ENCODE measurements at regions not wholly inside any gene's neighbourhood (a gene's known extent, or its start where the extent isn't known, plus 50 kb on each side); places are given as distances from the start of the nearest gene placed in this dataset.
"Not testable (repeated sequence)": the region's sequence is repeated elsewhere in the genome, so short reads cannot be mapped to it uniquely, and the experiment has no call there.

DNA sequence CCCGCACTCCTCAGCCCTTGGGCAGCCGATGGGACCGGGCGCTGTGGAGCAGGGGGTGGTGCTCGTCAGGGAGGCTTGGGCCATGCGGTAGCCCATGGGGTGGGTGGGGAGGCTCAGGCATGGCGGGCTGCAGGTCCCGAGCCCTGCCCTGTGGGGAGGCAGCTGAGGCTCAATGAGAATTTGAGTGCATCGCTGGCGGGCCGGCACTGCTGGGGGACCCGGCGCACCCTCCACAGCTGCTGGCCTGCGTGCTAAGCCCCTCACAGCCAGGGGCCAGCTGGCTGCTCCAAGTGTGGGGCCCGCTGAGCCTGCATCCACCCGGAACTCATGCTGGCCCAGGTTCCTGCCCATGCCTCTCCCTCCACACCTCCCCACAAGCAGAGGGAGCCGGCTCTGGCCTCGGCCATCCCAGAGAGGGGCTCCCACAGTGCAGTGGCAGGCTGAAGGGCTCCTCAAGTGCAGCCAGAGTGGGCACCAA, 543.5 kb upstream of the FAM98A start:
- FAIRE-seq; DNase-seq; H3K27ac ChIP-seq (ENCODE audit: low read depth in 1 of 3, low read length in 2 of 3); H3K4me1 ChIP-seq (ENCODE audit: control insufficient read depth in 3 of 3, insufficient read depth in 2 of 3, low read depth in 1 of 3, low read length in 2 of 3); H3K4me3 ChIP-seq (ENCODE audit: low read depth in 1 of 3, low read length in 3 of 3); H3K27me3 ChIP-seq (ENCODE audit: control insufficient read depth in 3 of 3, insufficient read depth in 3 of 3, low read length in 3 of 3); H3K36me3 ChIP-seq (ENCODE audit: control insufficient read depth in 3 of 3, insufficient read depth in 2 of 3, low read depth in 1 of 3, low read length in 3 of 3): not testable (repeated sequence)
- H3K9me3 ChIP-seq (ENCODE audit: control insufficient read depth in 2 of 2, insufficient read depth in 1 of 2, low read depth in 1 of 2, low read length in 1 of 2), result peaks cover 0 to 21% of the 10 kb centered on the region in 2 donors
- 92 to 94% (median 94%) methylated on average over 18 of the region's 18 CpGs for WGBS, 3 donors

DNA sequence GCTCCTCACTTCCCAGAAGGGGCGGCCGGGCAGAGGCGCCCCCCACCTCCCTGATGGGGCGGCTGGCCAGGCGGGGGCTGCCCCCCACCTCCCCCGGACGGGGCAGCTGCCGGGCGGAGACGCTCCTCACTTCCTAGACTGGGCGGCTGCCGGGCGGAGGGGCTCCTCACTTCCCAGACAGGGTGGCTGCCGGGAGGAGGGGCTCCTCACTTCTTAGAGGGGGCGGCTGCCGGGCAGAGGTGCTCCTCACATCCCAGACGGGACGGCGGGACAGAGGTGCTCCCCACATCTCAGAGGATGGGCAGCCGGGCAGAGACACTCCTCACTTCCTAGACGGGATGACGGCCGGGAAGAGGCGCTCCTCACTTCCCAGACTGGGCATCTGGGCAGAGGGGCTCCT, 534.0 kb upstream of the FAM98A start:
- H3K36me3 ChIP-seq (ENCODE audit: control insufficient read depth in 3 of 3, insufficient read depth in 2 of 3, low read depth in 1 of 3, low read length in 3 of 3); H3K27ac ChIP-seq (ENCODE audit: low read depth in 1 of 3, low read length in 2 of 3); H3K27me3 ChIP-seq (ENCODE audit: control insufficient read depth in 3 of 3, insufficient read depth in 3 of 3, low read length in 3 of 3); H3K4me1 ChIP-seq (ENCODE audit: control insufficient read depth in 3 of 3, insufficient read depth in 2 of 3, low read depth in 1 of 3, low read length in 2 of 3); H3K4me3 ChIP-seq (ENCODE audit: low read depth in 1 of 3, low read length in 3 of 3); DNase-seq; FAIRE-seq: not testable (repeated sequence)
- WGBS, 3 donors, result 95 to 97% (median 95%) methylated on average over 15 to 24 of the region's 24 CpGs
- H3K9me3 ChIP-seq (ENCODE audit: control insufficient read depth in 2 of 2, insufficient read depth in 1 of 2, low read depth in 1 of 2, low read length in 1 of 2), result peaks cover 0 to 12% of the 10 kb centered on the region in 2 donors

DNA sequence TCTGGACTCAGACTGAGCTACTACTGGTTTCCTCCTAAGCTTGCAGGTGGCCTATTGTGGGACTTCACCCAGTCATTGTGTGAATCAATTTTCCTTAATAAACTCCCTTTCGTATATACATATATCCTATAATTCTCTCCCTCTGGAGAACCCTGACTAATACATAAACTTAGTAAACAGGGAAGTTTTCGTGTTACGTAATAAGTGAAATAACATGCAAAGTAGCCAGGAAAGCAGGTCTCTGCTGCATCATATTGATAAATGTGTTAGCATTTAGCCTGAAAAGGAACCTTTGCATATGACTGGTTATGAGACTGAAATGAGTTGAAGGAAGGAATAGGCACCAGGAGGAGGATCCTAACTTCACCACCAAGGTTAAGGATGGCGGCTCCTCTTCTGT, 527.2 kb upstream of the FAM98A start:
- Histone ChIP-seq H3K4me3 (ENCODE audit: low read depth in 1 of 3, low read length in 3 of 3) (no peak overlapping the region), H3K36me3 (ENCODE audit: control insufficient read depth in 3 of 3, insufficient read depth in 2 of 3, low read depth in 1 of 3, low read length in 3 of 3) (no peaks in the 10 kb centered on the region), H3K4me1 (ENCODE audit: control insufficient read depth in 3 of 3, insufficient read depth in 2 of 3, low read depth in 1 of 3, low read length in 2 of 3) (peaks cover 0 to 21% (median 0%) of the 10 kb centered on the region in 3 donors), H3K27ac (ENCODE audit: low read depth in 1 of 3, low read length in 2 of 3) (no peak overlapping the region), H3K27me3 (ENCODE audit: control insufficient read depth in 3 of 3, insufficient read depth in 3 of 3, low read length in 3 of 3) (no peaks in the 10 kb centered on the region), H3K9me3 (ENCODE audit: control insufficient read depth in 2 of 2, insufficient read depth in 1 of 2, low read depth in 1 of 2, low read length in 1 of 2) (peaks cover 0 to 4% of the 10 kb centered on the region in 2 donors)
- DNase-seq (no peak), FAIRE-seq (no peak)
- WGBS, 3 donors, result 84 to 96% (median 92%) methylated on average over 4 of the region's 4 CpGs

DNA sequence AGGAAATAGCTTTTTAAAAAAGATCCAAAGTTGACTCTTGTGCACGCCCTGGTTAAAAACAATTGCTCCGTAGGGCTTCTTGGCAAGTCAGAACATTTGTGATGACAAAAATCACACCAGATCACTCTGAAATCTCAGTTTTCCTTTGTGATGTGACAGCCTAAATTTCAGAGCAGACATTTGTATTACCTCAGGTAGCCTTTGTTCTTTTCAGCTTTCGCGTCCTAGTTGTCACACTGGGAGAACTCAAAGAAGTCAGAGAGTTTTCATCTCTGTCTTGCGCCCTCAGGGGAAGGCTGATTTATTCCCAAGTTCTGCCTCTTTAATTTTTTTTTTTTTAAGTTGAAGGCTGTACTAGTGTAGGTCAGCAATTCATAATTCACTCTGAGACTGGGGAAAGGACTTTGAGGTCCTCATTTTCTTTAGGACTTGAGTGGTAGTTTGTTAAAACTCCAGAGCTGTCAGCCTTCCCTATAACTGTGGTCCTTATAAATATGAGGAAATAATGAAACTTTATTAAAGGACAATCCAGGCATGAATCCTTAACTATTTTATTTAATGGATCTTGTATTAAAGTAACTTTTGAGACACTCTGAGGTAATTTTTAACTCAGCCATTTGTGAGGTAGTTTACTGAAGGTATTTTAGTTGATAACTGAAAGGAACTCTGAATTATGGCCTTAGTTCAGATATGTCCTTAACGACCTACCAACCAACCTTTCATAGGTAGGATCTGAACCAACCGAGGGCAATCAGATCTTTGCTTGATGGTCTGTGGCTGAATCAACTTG, 525.1 kb upstream of the FAM98A start:
- 60 to 66% (median 63%) methylated on average over 7 of the region's 7 CpGs for WGBS, 3 donors
- no peak overlapping the region for H3K4me3 ChIP-seq (ENCODE audit: low read depth in 1 of 3, low read length in 3 of 3)
- no peak for FAIRE-seq
- DNase-seq, result peak in 1 of 2 donors; percentile 15
- peaks cover 0 to 4% of the 10 kb centered on the region in 2 donors for H3K9me3 ChIP-seq (ENCODE audit: control insufficient read depth in 2 of 2, insufficient read depth in 1 of 2, low read depth in 1 of 2, low read length in 1 of 2)
- no peaks in the 10 kb centered on the region for H3K27me3 ChIP-seq (ENCODE audit: control insufficient read depth in 3 of 3, insufficient read depth in 3 of 3, low read length in 3 of 3)
- peaks cover 0 to 21% (median 0%) of the 10 kb centered on the region in 3 donors for H3K4me1 ChIP-seq (ENCODE audit: control insufficient read depth in 3 of 3, insufficient read depth in 2 of 3, low read depth in 1 of 3, low read length in 2 of 3)
- H3K27ac ChIP-seq (ENCODE audit: low read depth in 1 of 3, low read length in 2 of 3), result no peak overlapping the region
- no peaks in the 10 kb centered on the region for H3K36me3 ChIP-seq (ENCODE audit: control insufficient read depth in 3 of 3, insufficient read depth in 2 of 3, low read depth in 1 of 3, low read length in 3 of 3)

DNA sequence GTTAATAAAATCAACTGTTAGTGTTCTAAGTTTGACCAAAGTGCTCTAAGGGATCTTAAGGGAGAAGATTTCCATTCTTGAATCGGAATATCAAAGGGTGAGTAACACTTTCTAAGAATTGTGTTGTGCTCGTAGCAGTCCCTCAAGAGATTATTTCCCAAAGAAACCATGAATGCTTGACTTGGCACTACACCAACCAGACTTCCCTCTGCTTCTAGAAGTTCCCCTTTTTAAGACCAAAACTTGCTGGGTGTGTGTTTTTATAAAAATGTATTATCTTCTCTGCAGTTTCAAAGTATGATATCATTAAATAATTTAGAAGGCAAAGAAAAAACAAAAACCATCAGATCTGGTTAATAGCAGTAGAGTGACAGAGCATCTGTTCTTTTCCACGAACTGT, 522.0 kb upstream of the FAM98A start:
- Histone ChIP-seq H3K4me3 (ENCODE audit: low read depth in 1 of 3, low read length in 3 of 3) (no peak overlapping the region), H3K27ac (ENCODE audit: low read depth in 1 of 3, low read length in 2 of 3) (no peak overlapping the region), H3K27me3 (ENCODE audit: control insufficient read depth in 3 of 3, insufficient read depth in 3 of 3, low read length in 3 of 3) (no peaks in the 10 kb centered on the region), H3K36me3 (ENCODE audit: control insufficient read depth in 3 of 3, insufficient read depth in 2 of 3, low read depth in 1 of 3, low read length in 3 of 3) (no peaks in the 10 kb centered on the region), H3K9me3 (ENCODE audit: control insufficient read depth in 2 of 2, insufficient read depth in 1 of 2, low read depth in 1 of 2, low read length in 1 of 2) (peaks cover 0 to 4% of the 10 kb centered on the region in 2 donors), H3K4me1 (ENCODE audit: control insufficient read depth in 3 of 3, insufficient read depth in 2 of 3, low read depth in 1 of 3, low read length in 2 of 3) (peaks cover 0 to 17% (median 0%) of the 10 kb centered on the region in 3 donors)
- 44 to 57% (median 54%) methylated on average over 3 of the region's 3 CpGs for WGBS, 3 donors
- FAIRE-seq (no peak), DNase-seq (no peak)

DNA sequence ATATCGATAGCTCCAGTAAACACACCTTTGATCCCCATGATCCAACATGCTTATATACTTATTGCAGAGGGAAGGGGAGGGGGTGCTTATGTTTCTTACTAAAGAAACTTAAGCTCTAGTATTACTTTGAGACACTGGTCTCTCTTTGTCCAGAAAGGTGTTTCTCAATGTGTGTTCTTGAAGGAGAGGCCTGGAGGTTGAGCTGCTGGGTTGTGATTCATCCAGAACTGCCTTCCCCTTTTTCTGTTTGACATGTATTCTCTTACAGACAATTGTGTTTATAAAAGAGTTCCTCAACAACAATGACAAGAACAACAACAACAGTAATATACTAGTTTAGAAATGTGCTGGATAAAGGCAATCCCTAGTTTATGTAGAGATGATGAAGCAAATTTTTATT, 516.0 kb upstream of the FAM98A start:
- 27 to 61% (median 35%) methylated on average over 1 of the region's 1 CpG for WGBS, 3 donors
- no peak for FAIRE-seq

DNA sequence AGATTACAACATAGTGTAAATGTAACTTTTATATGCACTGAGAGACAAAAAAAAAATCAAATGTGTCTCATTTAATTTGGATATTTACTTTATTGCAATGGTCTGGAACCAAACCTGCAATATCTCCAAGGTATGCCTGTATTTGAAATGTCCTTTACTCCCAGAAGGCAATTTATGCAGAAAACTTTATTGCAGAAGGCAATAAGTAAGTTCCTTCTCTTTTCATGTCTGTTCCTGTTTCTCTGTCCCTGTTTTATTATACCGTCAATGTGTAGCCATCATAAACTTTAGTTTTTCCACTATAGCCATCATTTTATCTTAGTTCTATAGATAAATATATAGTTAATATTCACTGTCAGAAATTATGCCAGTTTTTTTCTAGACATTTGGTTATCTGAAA, 513.1 kb upstream of the FAM98A start:
- no peak overlapping the region for H3K27ac ChIP-seq (ENCODE audit: low read depth in 1 of 3, low read length in 2 of 3)
- no peak for FAIRE-seq
- 3 to 53% (median 18%) methylated on average over 1 of the region's 1 CpG for WGBS, 3 donors
- peaks cover 0 to 6% (median 0%) of the 10 kb centered on the region in 3 donors for H3K4me1 ChIP-seq (ENCODE audit: control insufficient read depth in 3 of 3, insufficient read depth in 2 of 3, low read depth in 1 of 3, low read length in 2 of 3)
- no peak overlapping the region for H3K4me3 ChIP-seq (ENCODE audit: low read depth in 1 of 3, low read length in 3 of 3)
- H3K9me3 ChIP-seq (ENCODE audit: control insufficient read depth in 2 of 2, insufficient read depth in 1 of 2, low read depth in 1 of 2, low read length in 1 of 2), result no peaks in the 10 kb centered on the region
- no peaks in the 10 kb centered on the region for H3K27me3 ChIP-seq (ENCODE audit: control insufficient read depth in 3 of 3, insufficient read depth in 3 of 3, low read length in 3 of 3)
- peak in 1 of 2 donors; percentile 31 for DNase-seq
- no peaks in the 10 kb centered on the region for H3K36me3 ChIP-seq (ENCODE audit: control insufficient read depth in 3 of 3, insufficient read depth in 2 of 3, low read depth in 1 of 3, low read length in 3 of 3)

More for the DNA sequence above, 516.0 kb upstream of the FAM98A start:
- peaks cover 0 to 6% (median 0%) of the 10 kb centered on the region in 3 donors for H3K4me1 ChIP-seq (ENCODE audit: control insufficient read depth in 3 of 3, insufficient read depth in 2 of 3, low read depth in 1 of 3, low read length in 2 of 3)
- no peak overlapping the region for H3K4me3 ChIP-seq (ENCODE audit: low read depth in 1 of 3, low read length in 3 of 3)
- H3K9me3 ChIP-seq (ENCODE audit: control insufficient read depth in 2 of 2, insufficient read depth in 1 of 2, low read depth in 1 of 2, low read length in 1 of 2), result no peaks in the 10 kb centered on the region
- no peaks in the 10 kb centered on the region for H3K27me3 ChIP-seq (ENCODE audit: control insufficient read depth in 3 of 3, insufficient read depth in 3 of 3, low read length in 3 of 3)
- H3K27ac ChIP-seq (ENCODE audit: low read depth in 1 of 3, low read length in 2 of 3), result no peak overlapping the region
- H3K36me3 ChIP-seq (ENCODE audit: control insufficient read depth in 3 of 3, insufficient read depth in 2 of 3, low read depth in 1 of 3, low read length in 3 of 3), result no peaks in the 10 kb centered on the region
- DNase-seq, result no peak

DNA sequence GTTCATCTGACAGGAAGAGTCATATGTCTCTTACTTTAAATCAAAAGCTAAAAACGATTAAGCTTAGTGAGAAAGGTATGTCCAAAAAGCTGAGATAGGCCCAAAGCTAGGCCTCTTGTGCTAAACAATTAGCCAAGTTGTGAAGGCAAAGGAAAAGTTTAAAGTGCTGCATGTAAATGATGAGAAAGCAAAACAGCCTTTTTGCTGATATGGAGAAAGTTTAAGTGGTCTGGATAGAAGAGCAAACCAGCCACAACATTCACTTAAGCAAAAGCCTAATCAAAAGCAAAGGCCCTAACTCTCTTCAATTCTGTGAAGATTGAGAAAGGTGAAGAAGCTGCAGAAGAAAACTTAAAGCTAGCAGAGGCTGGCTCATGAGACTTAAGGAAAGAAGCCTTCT, 511.3 kb upstream of the FAM98A start:
- Histone ChIP-seq H3K4me1 (ENCODE audit: control insufficient read depth in 3 of 3, insufficient read depth in 2 of 3, low read depth in 1 of 3, low read length in 2 of 3) (peaks cover 0 to 6% (median 0%) of the 10 kb centered on the region in 3 donors), H3K27ac (ENCODE audit: low read depth in 1 of 3, low read length in 2 of 3) (no peak overlapping the region), H3K9me3 (ENCODE audit: control insufficient read depth in 2 of 2, insufficient read depth in 1 of 2, low read depth in 1 of 2, low read length in 1 of 2) (no peaks in the 10 kb centered on the region), H3K4me3 (ENCODE audit: low read depth in 1 of 3, low read length in 3 of 3) (no peak overlapping the region), H3K36me3 (ENCODE audit: control insufficient read depth in 3 of 3, insufficient read depth in 2 of 3, low read depth in 1 of 3, low read length in 3 of 3) (no peaks in the 10 kb centered on the region), H3K27me3 (ENCODE audit: control insufficient read depth in 3 of 3, insufficient read depth in 3 of 3, low read length in 3 of 3) (no peaks in the 10 kb centered on the region)
- 67 to 84% (median 74%) methylated on average over 1 of the region's 1 CpG for WGBS, 3 donors
- DNase-seq, result no peak
- FAIRE-seq, result no peak

All from small intestine (tissue), 7 donors.